H1 (cell line): ENCODE measurements at regions not wholly inside any gene's neighbourhood (a gene's known extent, or its start where the extent isn't known, plus 50 kb on each side); places are given as distances from the start of the nearest gene placed in this dataset.

ENCODE experiments used
- CTCF ChIA-PET: fragments of 300-600 bp; sonication (Branson Sonifier 250); formaldehyde crosslinking; loops from one replicate; lab custom pipeline; 2021; ENCODE audit not compliant: partially characterized antibody; lab: Charles Lee
- POLR2A ChIA-PET: fragments of 300-600 bp; sonication (Branson Sonifier 250); formaldehyde crosslinking; loops from one replicate; lab custom pipeline; 2021; ENCODE audit warnings: inconsistent platforms; ENCODE audit not compliant: partially characterized antibody; lab: Charles Lee
- DNase-seq, 2 experiments: peaks; one replicate each; pipeline versions ENCODE4 v3.0.0 to v3.0.0-alpha.2; 2010 to 2022; ENCODE audit warnings: low spot score in 2 of 2, low read depth in 1 of 2, mixed read lengths in 1 of 2
- FAIRE-seq: peaks from 2 replicates; lab custom pipeline; 2011; peaks lifted over from hg19 to GRCh38; lab: Jason Lieb, UNC
- H2AFZ ChIP-seq: 2 replicates; pipeline ENCODE4 v1.8.1; 2012; ENCODE audit warnings: low read length, inconsistent platforms
- H2AK5ac ChIP-seq: 2 replicates; pipeline ENCODE4 v1.6.1; 2013; ENCODE audit warnings: low read depth, low read length
- H2BK120ac ChIP-seq: replicated peaks from 2 replicates; pipeline ENCODE3; 2013; ENCODE audit warnings: low read depth, low read length, inconsistent platforms
- H2BK12ac ChIP-seq: 2 replicates; pipeline ENCODE4 v1.6.1; 2013; ENCODE audit warnings: low read depth, low read length
- H2BK15ac ChIP-seq: 2 replicates; pipeline ENCODE4 v1.6.1; 2013; ENCODE audit warnings: low read length
- H2BK20ac ChIP-seq: 2 replicates; pipeline ENCODE4 v1.6.1; 2013; ENCODE audit warnings: low read length
- H2BK5ac ChIP-seq: 2 replicates; pipeline ENCODE4 v1.6.1; 2013; ENCODE audit warnings: low read depth, low read length
- H3K14ac ChIP-seq: 2 replicates; pipeline ENCODE4 v1.6.1; 2013; ENCODE audit warnings: inconsistent platforms; ENCODE audit not compliant: insufficient read length
- H3K18ac ChIP-seq: 2 replicates; pipeline ENCODE4 v1.6.1; 2013; ENCODE audit warnings: low read length; ENCODE audit errors: extremely low read depth
- H3K23ac ChIP-seq: 2 replicates; pipeline ENCODE4 v1.6.1; 2013; ENCODE audit warnings: inconsistent platforms; ENCODE audit not compliant: insufficient read length
- H3K23me2 ChIP-seq: 2 replicates; pipeline ENCODE4 v1.6.1; 2013; ENCODE audit warnings: low read depth, low read length
- H3K27ac ChIP-seq: 2 replicates; pipeline ENCODE4 v1.6.1; 2011; ENCODE audit warnings: low read depth, low read length, inconsistent platforms
- H3K27me3 ChIP-seq, 4 experiments: replicated peaks in 1 of 4; 1 replicate in 1 of 4; 2 replicates in 3 of 4; pipeline versions ENCODE4 v1.6.1 to v1.8.1; 2011 to 2013; ENCODE audit warnings: low read length in 3 of 4, mild to moderate bottlenecking in 3 of 4, inconsistent platforms in 2 of 4, mixed read lengths in 2 of 4, moderate library complexity in 1 of 4; ENCODE audit not compliant: control insufficient read depth in 3 of 4, insufficient read depth in 3 of 4; ENCODE audit errors: extremely low read depth in 1 of 4
- H3K36me3 ChIP-seq, 4 experiments: 2 replicates each; pipeline versions ENCODE4 v1.6.1 to v1.8.1; 2011 to 2013; ENCODE audit warnings: mild to moderate bottlenecking in 4 of 4, low read length in 3 of 4, moderate library complexity in 2 of 4, control low read depth in 1 of 4, inconsistent platforms in 1 of 4; ENCODE audit not compliant: insufficient read depth in 4 of 4, control insufficient read depth in 2 of 4
- H3K4ac ChIP-seq: replicated peaks from 2 replicates; pipeline ENCODE3; 2013; ENCODE audit warnings: low read length, low read depth, mixed read lengths, inconsistent platforms; ENCODE audit not compliant: insufficient read length
- H3K4me1 ChIP-seq, 4 experiments: replicated peaks in 1 of 4; 1 replicate in 1 of 4; 2 replicates in 3 of 4; pipeline versions ENCODE4 v1.6.1 to v1.8.1; 2011 to 2013; ENCODE audit warnings: low read length in 3 of 4, inconsistent platforms in 2 of 4, mixed read lengths in 1 of 4; ENCODE audit not compliant: insufficient read depth in 4 of 4, control insufficient read depth in 3 of 4
- H3K4me2 ChIP-seq, 2 experiments: 2 replicates each; pipeline versions ENCODE4 v1.6.1 to v1.8.1; 2011 to 2013; ENCODE audit warnings: low read depth in 2 of 2, low read length in 2 of 2, control low read depth in 1 of 2, inconsistent platforms in 1 of 2, mild to moderate bottlenecking in 1 of 2; ENCODE audit not compliant: insufficient read depth in 1 of 2
- H3K4me3 ChIP-seq, 4 experiments: fragments of 200-600, 300-600 bp in 1 of 4; sonication (generic), shearing (Covaris generic), sonication (Bioruptor Twin) in 1 of 4; 2 replicates each; pipeline versions ENCODE4 v1.5.1 to v1.8.1; 2011 to 2016; ENCODE audit warnings: low read length in 4 of 4, low read depth in 3 of 4, control low read depth in 2 of 4, inconsistent platforms in 2 of 4, mild to moderate bottlenecking in 2 of 4, mixed read lengths in 1 of 4, moderate library complexity in 1 of 4; ENCODE audit not compliant: insufficient read depth in 2 of 4; ENCODE audit errors: extremely low read depth in 1 of 4
- H3K56ac ChIP-seq: replicated peaks from 2 replicates; pipeline ENCODE3; 2013; ENCODE audit warnings: low read depth, mild to moderate bottlenecking, mixed read lengths, low read length, inconsistent platforms; ENCODE audit not compliant: insufficient read length
- H3K79me1 ChIP-seq: 2 replicates; pipeline ENCODE4 v1.6.1; 2013; ENCODE audit warnings: low read depth, low read length, control low read depth
- H3K79me2 ChIP-seq, 2 experiments: 2 replicates each; pipeline versions ENCODE4 v1.6.1 to v1.8.1; 2012 to 2013; ENCODE audit warnings: low read length in 2 of 2, mild to moderate bottlenecking in 2 of 2, inconsistent platforms in 1 of 2; ENCODE audit not compliant: insufficient read depth in 2 of 2, control insufficient read depth in 1 of 2
- H3K9ac ChIP-seq, 4 experiments: replicated peaks in 1 of 4; 1 replicate in 1 of 4; 2 replicates in 3 of 4; pipeline versions ENCODE4 v1.6.1 to v1.8.1; 2011 to 2013; ENCODE audit warnings: low read depth in 3 of 4, low read length in 3 of 4, control low read depth in 2 of 4, mild to moderate bottlenecking in 2 of 4, moderate library complexity in 2 of 4, inconsistent platforms in 1 of 4; ENCODE audit errors: extremely low read depth in 1 of 4
- H3K9me3 ChIP-seq, 2 experiments: 2 replicates each; pipeline versions ENCODE4 v1.6.1 to v1.8.1; 2012 to 2013; ENCODE audit warnings: mild to moderate bottlenecking in 2 of 2, moderate library complexity in 2 of 2, control low read depth in 1 of 2, inconsistent platforms in 1 of 2, low read depth in 1 of 2, low read length in 1 of 2, mixed read lengths in 1 of 2; ENCODE audit not compliant: insufficient read depth in 2 of 2
- H4K20me1 ChIP-seq, 2 experiments: replicated peaks in 1 of 2; 2 replicates each; pipeline versions ENCODE3 to v1.8.1; 2011 to 2013; ENCODE audit warnings: inconsistent platforms in 2 of 2, low read length in 2 of 2, mild to moderate bottlenecking in 1 of 2; ENCODE audit not compliant: insufficient read depth in 2 of 2, control insufficient read depth in 1 of 2
- H4K5ac ChIP-seq: 2 replicates; pipeline ENCODE4 v1.6.1; 2013; ENCODE audit warnings: low read length, low read depth, mixed read lengths, inconsistent platforms; ENCODE audit not compliant: insufficient read length
- H4K8ac ChIP-seq: 2 replicates; pipeline ENCODE4 v1.8.0; 2013; ENCODE audit warnings: mild to moderate bottlenecking, moderate library complexity, low read length, inconsistent platforms; ENCODE audit not compliant: insufficient read depth; ENCODE audit errors: extremely low read depth
- H4K91ac ChIP-seq: replicated peaks from 2 replicates; pipeline ENCODE3; 2013; ENCODE audit warnings: low read length, mixed read lengths, inconsistent platforms; ENCODE audit not compliant: insufficient read length
- BACH1 ChIP-seq: IDR thresholded peaks from 2 replicates; pipeline ENCODE4 v1.6.1; 2012; ENCODE audit warnings: low read length, improper control_type of control experiment
- CBX8 ChIP-seq: fragments of 300-800, 300-1000 bp; sonication (generic); IDR thresholded peaks from 2 replicates; pipeline ENCODE4 v1.7.1; 2016; ENCODE audit warnings: low read depth, low read length, borderline replicate concordance
- CREB1 ChIP-seq: IDR thresholded peaks from 2 replicates; pipeline ENCODE4 v1.6.1; 2012; ENCODE audit warnings: inconsistent platforms
- E2F6 ChIP-seq: IDR thresholded peaks from 2 replicates; pipeline ENCODE4 v1.6.1; 2012; ENCODE audit warnings: inconsistent platforms
- EZH2 ChIP-seq: fragments of 200-600 bp; sonication (generic); IDR thresholded peaks from 2 replicates; pipeline ENCODE4 v1.7.1; 2012; ENCODE audit warnings: low read depth, mild to moderate bottlenecking, moderate library complexity, low read length, inconsistent platforms; ENCODE audit not compliant: severe bottlenecking
- GTF2F1 ChIP-seq: IDR thresholded peaks from 2 replicates; pipeline ENCODE4 v1.6.1; 2012; ENCODE audit warnings: low read depth, low read length, improper control_type of control experiment, borderline replicate concordance
- JUN ChIP-seq: IDR thresholded peaks from 2 replicates; pipeline ENCODE4 v1.6.1; 2011; ENCODE audit warnings: low read depth, mild to moderate bottlenecking, improper control_type of control experiment, low read length
- JUND ChIP-seq: IDR thresholded peaks from 2 replicates; pipeline ENCODE4 v1.6.1; 2011; ENCODE audit warnings: mild to moderate bottlenecking, improper control_type of control experiment, low read length
- PHF8 ChIP-seq: fragments of 200-600 bp; sonication (generic); conservative IDR thresholded peaks from 2 replicates; pipeline ENCODE4 v1.7.1; 2012; ENCODE audit warnings: low read depth, mild to moderate bottlenecking, inconsistent platforms, low read length, moderate library complexity
- POU5F1 ChIP-seq: IDR thresholded peaks from 2 replicates; pipeline ENCODE4 v1.6.1; 2011; ENCODE audit warnings: low read depth, mild to moderate bottlenecking, low read length, moderate library complexity
- RNF2 ChIP-seq: fragments of 200-900, 300-1000 bp; sonication (generic); IDR thresholded peaks from 2 replicates; pipeline ENCODE4 v1.7.1; 2016; ENCODE audit warnings: borderline replicate concordance, low read depth, mild to moderate bottlenecking, antibody characterized with exemption, low read length; ENCODE audit not compliant: poor library complexity, severe bottlenecking; ENCODE audit errors: missing control alignments
- RXRA ChIP-seq: IDR thresholded peaks from 2 replicates; pipeline ENCODE4 v1.6.1; 2011; ENCODE audit warnings: low read depth, mild to moderate bottlenecking, low read length, moderate library complexity; ENCODE audit not compliant: insufficient read depth
- SP4 ChIP-seq: IDR thresholded peaks from 2 replicates; pipeline ENCODE4 v1.6.1; 2012; ENCODE audit warnings: low read length, inconsistent platforms
- TAF7 ChIP-seq: optimal IDR thresholded peaks from 2 replicates; pipeline ENCODE3; 2011; ENCODE audit warnings: low read depth, mild to moderate bottlenecking, inconsistent platforms, low read length, moderate library complexity, borderline replicate concordance
- TCF12 ChIP-seq: IDR thresholded peaks from 2 replicates; pipeline ENCODE4 v1.6.1; 2011; ENCODE audit warnings: low read depth, mild to moderate bottlenecking, low read length
- WGBS, 2 experiments: shearing (Covaris generic) in 1 of 2; methylation state at CpG; one replicate each; pipeline versions ENCODE4 v1.1.6 to v1.1.7; 2013 to 2015; ENCODE audit warnings: low lambda C conversion rate in 2 of 2, mixed read lengths in 2 of 2, inconsistent platforms in 1 of 2, low coverage in 1 of 2, missing lambda C conversion rate in 1 of 2; ENCODE audit not compliant: insufficient replicate concordance in 2 of 2, insufficient coverage in 1 of 2, insufficient read length in 1 of 2; ENCODE audit errors: extremely low coverage in 1 of 2, missing lambda C conversion rate in 1 of 2; 5-methylcytosine and 5-hydroxymethylcytosine counted together

GRCh38 chr1:83011265-83011664 is 987.7 kb downstream of the TTLL7 start:
- H3K23me2 ChIP-seq = no peaks in the 10 kb centered on the region
- H3K14ac ChIP-seq = no peak overlapping the region
- no peak overlapping the region for H3K18ac ChIP-seq
- no peak overlapping the region for H2BK20ac ChIP-seq
- H3K9me3 ChIP-seq = no peaks in the 10 kb centered on the region
- H3K4me3 ChIP-seq = no peak overlapping the region
- WGBS, 2 experiments = 92% methylated on average over 1 of the region's 1 CpG; no CpG with 5 or more reads in 1 of the 2 experiments
- no peak overlapping the region for H3K27ac ChIP-seq
- H2BK5ac ChIP-seq = no peak overlapping the region
- no peaks in the 10 kb centered on the region for H3K79me1 ChIP-seq
- no peak overlapping the region for H3K4ac ChIP-seq
- no peak overlapping the region for H2AK5ac ChIP-seq
- H4K20me1 ChIP-seq = no peaks in the 10 kb centered on the region
- no peak overlapping the region for H3K4me2 ChIP-seq
- no peak overlapping the region for H2BK15ac ChIP-seq
- no peaks in the 10 kb centered on the region for H3K27me3 ChIP-seq
- no peak overlapping the region for H4K5ac ChIP-seq
- ChIA-PET CTCF (no interaction called here), POLR2A (no interaction called here)
- H3K79me2 ChIP-seq = no peaks in the 10 kb centered on the region
- no peak overlapping the region for H3K56ac ChIP-seq
- no peak for FAIRE-seq
- no peak overlapping the region for H4K8ac ChIP-seq
- no peak overlapping the region for H4K91ac ChIP-seq
- peaks cover 0 to 2% (median 0%) of the 10 kb centered on the region in 4 experiments; a peak in 1 of 7 replicates for H3K4me1 ChIP-seq
- H2AFZ ChIP-seq = no peak overlapping the region
- no peak overlapping the region for H2BK12ac ChIP-seq
- no peak overlapping the region for H2BK120ac ChIP-seq
- no peak overlapping the region for H3K9ac ChIP-seq
- H3K36me3 ChIP-seq = no peaks in the 10 kb centered on the region; a peak in 1 of 8 replicates
- no peak overlapping the region for H3K23ac ChIP-seq
- no peak for DNase-seq
- no peak for TF ChIP-seq TAF7
- no peak for TF ChIP-seq CBX8
- TF ChIP-seq E2F6 = no peak
- TF ChIP-seq SP4 = no peak
- TF ChIP-seq JUN = no peak
- no peak for TF ChIP-seq RXRA
- no peak for TF ChIP-seq PHF8
- TF ChIP-seq CREB1 = no peak
- no peak for TF ChIP-seq JUND
- TF ChIP-seq TCF12 = no peak
- no peak for TF ChIP-seq EZH2
- TF ChIP-seq RNF2 = no peak
- no peak for TF ChIP-seq BACH1
- no peak for TF ChIP-seq GTF2F1
- no peak for TF ChIP-seq POU5F1
